ENCODE measurements at regions not wholly inside any gene's neighbourhood (a gene's known extent, or its start where the extent isn't known, plus 50 kb on each side); places are given as distances from the start of the nearest gene placed in this dataset.

Small RNA genes in the stretch of these regions (small RNA-seq; reads per million reads assigned to genes)
- gene AL008629.1 = 0 reads per million in 2 experiments
- gene HDGFP1 = 0 to 0.04 reads per million in 2 experiments
- 0 reads per million in 2 experiments for gene MCRIP2P1
- 0.03 to 0.49 reads per million in 2 experiments for gene RNA5SP514
